Ammon's horn (tissue), 1 donor: ENCODE measurements at regions not wholly inside any gene's neighbourhood (a gene's known extent, or its start where the extent isn't known, plus 50 kb on each side); places are given as distances from the start of the nearest gene placed in this dataset.
"Not testable (repeated sequence)": the region's sequence is repeated elsewhere in the genome, so short reads cannot be mapped to it uniquely, and the experiment has no call there.

Experiments
- DNase-seq: peaks from one replicate; pipeline ENCODE4 v3.0.0-alpha.2; 2016; ENCODE audit warnings: low spot score

DNA sequence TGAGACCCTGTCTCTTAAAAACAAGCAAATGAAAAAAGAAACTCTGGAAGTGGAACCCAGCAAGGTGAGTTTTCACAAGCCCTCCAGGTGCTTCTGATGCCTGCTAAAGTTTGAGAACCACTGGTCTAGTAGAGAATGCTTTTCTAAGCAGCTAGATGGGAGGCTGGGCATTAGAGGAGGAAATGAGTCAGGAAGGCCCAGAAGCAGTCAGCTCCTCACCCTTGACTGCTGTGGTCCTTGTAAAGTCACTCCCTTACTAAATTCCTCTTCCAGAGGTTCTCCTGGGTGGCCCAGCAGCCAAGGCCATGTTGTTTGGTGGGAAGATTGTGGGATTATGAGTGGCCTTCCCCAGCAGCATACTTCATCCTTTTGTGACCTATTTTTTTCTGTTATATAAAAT lies 52.0 kb upstream of the FYN start:
- no peak for DNase-seq

DNA sequence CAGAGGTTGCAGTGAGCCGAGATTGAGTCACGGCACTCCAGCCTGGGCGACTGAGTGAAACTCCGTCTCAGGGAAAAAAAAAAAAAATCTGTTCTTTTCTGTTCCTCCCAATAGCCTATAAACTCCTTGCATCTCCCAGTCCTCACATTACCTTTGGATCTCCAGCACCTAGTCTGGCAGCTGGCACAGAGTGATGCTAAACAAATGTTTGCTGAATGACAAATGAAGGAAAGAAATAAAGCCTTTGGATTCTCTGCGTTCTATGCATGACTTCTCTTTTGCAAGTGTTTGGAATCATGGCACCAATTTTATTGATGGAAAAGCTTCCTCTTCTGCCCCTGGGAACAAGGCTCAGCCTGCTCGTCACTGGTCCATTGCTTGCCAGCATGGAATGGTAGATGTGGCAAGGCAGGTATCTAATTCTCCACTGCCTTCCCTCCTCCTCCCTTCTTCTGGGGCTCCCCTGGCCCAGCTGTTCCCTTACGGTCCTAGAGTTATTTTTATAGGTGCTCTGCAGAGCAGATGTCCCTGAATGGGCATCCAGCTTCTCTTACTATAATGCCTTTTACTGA lies 53.6 kb upstream of the FYN start:
- DNase-seq, result no peak

DNA sequence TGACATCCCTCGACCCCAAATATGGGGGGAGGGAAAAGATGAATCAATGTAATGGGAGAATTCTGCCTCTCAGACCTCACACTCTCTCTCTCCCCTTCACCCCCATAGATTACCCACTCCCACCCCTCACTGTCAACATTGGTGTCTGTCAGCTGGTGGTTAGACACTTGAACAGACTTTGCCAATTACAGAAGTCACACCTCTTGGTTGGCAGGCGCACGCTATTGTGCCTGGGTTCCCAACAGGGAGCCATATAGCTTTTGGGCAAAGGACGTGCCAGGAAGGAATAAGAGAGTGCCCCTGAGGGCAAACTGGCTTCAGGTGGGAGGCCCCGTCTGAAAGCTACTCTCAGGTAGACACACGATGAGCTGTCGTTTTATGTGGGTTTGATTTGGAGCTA lies 54.1 kb upstream of the FYN start:
- DNase-seq, result no peak

DNA sequence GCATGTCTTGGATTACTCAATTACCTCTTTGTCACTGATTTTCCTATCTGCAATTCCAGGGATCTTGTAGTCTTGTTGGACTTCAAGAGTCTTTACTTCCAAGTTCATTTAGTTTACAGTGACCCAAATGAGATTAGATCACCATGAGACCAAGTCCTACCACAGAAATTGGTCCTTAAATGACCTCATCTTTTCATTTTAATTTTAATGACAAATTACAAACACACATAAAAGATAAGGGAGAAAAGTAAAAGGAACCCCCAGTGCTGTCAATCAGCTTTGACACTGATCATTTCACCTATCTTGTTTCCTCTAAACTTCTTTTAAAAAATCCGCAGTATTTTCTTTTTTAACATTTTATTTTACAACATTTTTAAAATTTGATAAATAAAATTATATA lies 54.9 kb upstream of the FYN start:
- DNase-seq, result no peak

DNA sequence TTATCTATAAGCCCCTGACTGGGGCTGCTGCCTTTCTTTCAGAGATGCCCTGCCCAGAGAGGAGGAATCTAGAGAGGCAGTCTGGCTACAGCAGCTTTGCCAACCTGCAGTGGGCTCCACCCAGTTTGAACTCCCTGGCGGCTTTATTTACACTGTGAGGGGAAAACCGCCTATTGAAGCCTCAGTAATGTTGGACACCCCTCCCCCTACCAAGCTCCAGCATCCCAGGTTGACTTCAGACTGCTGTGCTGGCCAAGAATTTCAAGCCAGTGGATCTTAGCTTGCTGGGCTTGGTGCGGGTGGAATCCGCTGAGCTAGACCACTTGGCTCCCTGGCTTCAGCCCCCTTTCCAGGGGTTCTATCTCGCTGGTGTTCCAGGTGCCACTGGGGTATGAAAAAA lies 61.4 kb upstream of the FYN start:
- not testable (repeated sequence) for DNase-seq

DNA sequence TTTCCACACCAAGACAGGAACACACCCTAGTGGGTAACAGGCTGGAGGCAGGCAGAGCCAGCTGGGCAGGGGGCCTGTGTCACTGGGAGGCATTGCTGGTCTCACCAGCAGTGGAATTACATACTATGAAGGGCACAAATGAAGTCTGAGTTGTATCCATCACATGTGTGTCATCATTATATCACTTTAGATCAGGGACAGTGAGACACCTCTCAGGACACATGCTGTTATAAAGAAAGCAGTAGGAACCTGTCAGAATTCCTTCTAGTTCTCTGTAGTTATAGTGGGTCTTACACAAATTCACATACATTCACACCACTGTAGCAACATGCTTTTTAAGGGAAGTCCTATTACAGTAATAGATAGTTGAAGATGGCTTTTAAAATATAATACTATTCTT lies 63.5 kb upstream of the FYN start:
- DNase-seq, result no peak

DNA sequence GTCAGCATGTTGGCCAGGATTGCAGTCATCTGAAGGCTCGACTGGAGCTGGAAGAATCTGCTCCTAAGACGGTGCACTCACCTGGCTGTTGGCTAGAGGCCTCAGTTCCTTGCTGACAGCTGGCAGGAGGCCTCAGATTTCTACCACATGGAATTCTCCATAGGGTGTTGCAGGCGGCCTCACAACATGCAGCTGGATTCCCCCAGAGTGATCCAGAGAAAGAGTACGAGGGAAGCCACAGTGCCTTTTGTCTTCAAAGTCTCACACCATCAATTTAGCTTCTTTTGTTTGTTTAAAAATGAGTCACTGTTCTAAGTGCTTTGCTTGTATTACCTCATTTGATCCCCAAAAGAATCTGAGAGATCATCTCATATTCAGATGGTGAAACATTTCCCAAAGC lies 65.5 kb upstream of the FYN start:
- no peak for DNase-seq

DNA sequence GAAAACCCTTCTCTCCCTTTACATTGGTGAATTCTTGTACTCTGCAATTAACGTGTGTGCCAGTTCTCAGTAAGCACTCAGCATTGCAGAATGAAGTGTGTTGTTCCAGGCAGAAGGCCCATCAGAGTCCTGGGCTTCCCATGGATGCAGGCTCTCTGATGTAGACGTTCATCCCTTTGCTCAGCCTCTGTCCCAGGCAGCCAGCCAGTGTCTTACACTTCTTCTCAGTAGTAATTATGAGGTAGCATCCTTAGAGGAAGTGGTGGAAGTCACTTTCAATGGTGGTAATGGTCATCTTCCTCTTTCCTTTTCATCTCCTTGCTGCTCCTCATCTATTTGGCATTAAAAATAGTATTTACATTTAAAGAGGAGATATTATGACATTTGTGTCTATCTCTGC lies 66.7 kb upstream of the FYN start:
- DNase-seq, result no peak

DNA sequence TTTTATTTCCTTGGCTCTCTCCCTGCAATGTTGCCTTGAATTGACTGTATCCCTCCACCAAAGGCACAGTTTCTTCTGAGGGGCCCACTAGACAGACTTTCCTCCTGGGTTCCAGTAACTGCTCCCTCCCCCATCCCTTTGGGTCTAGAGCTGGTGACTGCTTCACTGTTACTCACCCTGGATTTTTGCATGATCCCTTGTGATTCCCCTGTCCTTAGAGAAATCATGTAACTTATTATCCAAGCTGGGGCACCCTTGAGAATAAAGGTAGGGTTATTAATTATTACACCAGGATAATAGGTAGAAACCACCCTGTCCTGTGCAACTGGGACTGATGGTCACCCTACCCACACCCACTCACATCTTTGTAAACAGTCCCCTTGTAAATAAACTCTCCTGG lies 67.5 kb upstream of the FYN start:
- no peak for DNase-seq

DNA sequence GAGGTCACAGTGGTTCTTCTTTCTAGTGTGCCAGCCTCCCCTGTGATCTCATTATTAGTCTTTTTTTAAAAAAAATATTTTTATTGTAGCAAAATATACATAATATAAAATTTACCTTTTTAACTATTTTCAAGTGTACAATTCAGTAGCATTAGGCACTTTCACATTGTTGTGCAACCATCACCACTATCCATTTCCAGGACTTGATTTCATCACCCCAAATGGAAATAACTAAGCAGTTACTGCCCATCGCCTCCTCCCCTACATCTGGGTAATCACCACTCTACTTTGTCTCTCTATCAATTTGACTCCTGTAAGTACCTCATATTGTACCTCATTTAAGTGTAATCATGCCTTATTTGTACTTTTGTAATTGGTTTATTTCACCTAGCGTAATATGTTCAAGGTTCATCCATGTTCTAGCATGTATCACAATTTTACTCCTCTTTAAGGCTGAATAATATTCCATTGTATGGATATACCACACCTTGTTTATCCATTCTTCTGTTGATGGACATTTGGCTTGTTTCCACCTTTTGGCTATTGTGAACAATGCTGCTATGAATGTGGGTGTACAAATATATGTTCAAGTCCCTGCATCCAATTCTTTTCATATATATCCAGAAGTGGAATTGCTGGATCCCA lies 68.6 kb upstream of the FYN start:
- no peak for DNase-seq

DNA sequence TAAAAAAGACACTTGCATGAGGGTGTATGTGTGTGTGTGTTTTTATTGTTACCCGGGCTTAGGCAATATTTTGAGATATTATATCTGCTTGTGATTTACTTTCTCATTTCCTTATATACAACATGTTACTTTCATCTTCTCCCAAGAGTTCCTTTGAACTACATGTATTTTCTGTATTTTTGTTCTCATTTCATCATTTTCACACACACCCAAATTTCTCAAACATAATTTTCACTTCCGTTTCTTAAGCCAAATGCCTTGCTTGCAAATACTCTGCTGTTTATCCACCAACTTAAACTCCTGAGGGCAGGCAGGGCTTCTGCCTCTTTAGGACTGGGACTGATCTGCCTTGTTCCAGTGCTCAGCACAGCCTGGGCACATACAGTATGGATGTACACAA lies 69.3 kb upstream of the FYN start:
- no peak for DNase-seq

DNA sequence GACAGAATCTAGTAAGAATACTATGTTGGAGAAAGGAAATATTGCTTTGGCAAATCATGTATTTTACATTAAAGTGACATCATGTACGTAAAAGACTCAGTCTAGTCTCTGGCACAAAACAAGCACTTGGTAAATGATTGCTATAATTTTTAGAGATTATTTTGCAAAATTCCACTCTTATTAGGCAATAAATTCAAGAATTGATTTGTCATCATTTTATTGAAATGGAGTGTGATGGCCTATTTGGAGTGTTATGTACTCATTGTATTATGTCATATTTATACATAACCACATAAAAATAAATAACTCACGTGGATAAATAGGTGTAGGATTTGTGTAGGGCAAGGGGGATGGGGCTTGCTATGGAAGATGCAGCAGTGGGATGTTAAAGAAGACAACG lies 70.0 kb upstream of the FYN start:
- no peak for DNase-seq

DNA sequence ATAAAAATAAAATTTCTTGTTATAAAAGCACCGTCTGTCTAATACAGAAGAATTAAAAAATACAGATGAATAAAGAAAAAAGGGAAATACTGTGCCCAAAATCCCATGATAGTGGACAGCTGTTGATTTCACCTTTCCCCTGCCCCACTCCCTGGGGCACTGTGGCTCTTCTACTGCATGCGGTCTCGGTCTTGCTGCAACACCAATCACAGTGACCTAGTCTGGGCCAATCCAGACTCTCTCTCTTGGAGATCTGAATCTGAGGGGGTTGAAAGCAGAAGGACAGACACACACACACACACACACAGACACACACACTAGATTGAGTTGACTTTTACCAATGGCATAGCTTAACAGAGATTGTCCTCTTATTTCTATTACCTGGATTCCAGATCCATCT lies 70.5 kb upstream of the FYN start:
- DNase-seq, result no peak

DNA sequence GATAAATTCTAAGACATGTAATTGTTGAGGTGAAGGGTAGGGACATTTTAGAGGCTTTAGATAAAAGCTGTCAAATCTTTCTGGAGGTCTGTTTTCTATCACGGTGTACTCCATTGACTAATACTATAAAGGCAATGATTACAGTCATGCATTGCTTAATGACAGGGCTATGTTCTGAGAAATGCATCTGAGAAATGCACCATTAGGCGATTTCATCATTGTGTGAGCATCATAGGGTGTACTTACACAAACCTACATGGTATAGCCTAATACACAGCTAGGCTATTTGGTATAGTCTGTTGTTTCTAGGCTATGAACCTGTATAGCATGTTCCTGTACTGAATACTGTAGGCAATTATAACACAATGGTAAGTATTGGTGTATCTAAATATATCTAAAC lies 71.3 kb upstream of the FYN start:
- no peak for DNase-seq

DNA sequence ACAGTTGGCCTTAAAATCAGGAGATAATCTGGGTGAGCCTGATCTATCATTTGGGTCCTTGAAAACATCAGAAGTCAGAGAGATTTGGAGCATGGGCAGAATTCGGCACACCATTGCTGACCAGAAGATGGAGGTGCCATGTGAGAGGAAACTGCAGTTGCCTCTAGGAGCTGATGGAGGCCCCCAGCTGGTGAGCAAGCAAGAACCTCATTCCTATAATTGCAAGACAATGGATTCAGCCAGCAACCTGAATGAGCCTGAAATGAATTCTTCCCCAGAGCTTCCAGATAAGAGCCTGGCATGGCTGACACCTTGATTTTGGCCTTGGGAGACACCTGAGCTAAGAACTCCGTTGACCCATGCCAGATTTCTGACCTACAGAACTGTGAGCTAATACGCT lies 76.3 kb upstream of the FYN start:
- DNase-seq, result no peak

DNA sequence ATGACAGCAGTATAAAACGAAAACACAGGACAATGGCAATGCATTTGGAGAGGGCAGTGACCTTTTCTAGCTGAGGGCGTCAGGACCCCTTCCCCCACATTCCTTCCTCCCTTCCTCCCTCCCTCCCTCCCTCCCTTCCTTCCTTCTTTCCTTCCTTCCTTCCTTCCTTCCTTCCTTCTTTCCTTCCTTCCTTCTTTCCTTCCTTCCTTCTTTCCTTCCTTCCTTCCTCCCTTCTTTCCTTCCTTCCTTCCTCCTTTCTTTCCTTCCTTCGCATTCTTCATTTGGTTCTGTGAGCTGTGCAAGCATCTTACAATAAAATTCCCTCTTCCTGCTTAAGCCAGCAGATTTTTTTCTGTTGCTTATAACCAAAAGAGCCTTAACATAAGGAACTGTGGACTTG lies 76.7 kb upstream of the FYN start:
- DNase-seq, result not testable (repeated sequence)

DNA sequence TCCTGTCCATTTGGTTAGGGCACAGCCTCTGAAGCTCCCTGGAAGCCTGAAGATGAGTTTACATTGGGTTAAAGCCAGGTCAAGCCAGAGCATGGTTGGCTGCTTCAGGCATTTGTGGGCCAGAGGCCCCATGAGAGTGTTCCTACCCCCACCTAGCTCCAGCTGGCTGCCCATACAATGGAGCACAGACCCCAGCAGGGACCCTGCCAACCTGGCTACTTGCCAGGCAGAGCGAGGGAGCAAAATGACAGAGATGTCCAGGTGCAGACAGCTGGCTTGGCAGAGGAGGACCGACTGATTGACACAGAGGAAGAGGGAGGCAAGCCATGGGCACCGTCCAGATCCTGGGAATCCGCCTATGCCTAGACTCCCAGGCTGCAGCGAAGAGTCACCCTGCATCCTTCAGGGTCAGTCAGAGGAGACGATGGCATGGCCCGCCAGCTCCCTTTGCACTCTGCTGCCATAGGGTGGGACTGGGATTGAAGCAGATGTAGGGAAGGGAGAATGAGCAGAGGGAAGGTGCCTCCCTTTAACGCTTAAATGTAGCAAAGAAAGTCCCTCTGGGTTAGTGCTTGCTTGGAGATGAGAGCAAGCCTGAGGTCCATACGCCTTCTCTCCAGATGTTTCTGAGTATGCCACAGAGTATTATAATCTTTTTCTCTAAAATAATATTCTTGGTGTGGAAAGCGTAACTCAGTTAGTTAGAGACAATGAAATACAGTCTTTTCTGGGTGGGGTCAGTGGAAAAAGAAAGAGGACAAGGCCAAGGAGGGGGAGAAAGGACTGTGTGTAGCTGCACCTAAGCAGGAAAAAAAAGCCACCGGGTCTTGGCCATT lies 77.6 kb upstream of the FYN start:
- DNase-seq, result no peak

DNA sequence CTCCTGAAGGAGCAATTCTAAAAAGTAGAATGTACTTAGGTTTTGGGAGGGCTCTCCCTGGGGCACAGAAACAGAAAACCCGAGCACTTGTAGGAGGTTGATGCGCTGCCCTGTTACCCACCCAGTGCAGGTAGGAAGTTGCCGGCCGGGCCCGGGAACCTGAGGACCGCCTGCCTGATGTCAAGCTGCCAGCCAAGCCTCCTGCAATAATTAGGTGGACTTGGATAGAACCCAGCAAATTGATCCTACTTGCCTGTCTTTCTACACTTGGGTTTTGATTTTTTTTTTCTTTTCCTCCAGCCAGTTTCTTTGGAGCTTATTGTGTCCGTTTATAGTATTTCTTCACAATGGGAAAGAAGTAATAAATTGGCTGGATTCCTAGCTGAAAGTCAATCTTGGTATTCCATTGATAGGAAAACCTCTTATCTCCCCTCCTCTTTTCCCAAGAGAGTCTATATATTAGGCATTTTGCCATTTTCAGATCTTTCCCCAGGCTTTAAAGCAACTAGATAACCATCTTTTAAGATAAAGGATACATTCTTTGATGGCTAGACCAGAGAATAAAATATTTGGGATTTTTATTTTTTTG lies 78.3 kb upstream of the FYN start:
- no peak for DNase-seq

DNA sequence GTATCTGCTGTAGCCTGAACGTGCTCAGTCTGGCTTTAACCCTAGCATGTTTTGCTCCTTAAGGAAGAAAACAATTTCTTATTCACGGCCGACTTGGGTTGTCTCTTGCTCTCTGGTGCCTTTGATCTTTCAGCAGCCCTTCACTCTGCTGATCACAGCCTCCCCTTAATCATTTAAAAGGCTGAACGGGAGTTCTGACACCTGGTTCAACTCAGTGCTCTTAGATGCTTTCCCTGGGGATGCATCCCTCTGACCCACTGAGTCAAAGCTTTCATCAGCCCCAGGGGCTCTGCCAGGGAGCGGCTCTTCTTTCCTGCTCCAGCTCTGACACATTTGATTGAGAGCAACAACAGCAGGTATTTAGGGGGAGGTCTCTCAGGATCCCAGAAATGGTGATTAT lies 79.0 kb upstream of the FYN start:
- no peak for DNase-seq

DNA sequence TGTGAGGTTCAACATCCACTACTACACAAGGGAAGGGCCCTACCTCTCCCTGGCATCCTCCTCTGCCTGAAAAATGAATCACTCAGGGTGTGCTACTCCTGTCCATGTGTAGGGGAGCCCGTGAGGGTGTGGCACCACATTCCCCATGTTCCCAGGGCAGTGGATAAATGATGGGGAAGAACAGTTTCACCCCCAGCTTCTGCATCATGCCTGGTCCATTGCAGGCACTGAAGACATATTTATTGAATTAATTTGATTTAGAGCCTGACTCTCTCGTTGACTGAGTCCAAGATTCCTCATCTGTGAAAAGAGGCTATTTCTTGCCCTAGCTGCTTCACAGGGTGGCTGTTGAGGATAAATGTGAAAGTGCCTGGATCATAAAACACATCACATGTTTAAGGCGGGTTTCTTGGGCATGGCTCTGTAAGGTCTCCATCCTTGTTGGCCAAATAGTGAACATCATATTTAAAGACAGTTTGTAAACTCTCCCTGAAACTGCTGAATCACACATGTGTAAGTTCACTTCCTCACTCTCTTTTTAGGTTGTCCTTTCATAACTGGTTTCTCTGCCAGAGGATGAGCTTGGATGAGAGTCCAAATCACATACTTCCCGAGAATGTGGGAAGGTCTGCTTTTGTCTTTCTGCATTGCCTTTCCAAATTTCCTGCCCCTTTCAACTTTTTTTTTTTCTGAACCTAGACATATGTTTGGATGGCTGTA lies 79.7 kb upstream of the FYN start:
- DNase-seq, result no peak

DNA sequence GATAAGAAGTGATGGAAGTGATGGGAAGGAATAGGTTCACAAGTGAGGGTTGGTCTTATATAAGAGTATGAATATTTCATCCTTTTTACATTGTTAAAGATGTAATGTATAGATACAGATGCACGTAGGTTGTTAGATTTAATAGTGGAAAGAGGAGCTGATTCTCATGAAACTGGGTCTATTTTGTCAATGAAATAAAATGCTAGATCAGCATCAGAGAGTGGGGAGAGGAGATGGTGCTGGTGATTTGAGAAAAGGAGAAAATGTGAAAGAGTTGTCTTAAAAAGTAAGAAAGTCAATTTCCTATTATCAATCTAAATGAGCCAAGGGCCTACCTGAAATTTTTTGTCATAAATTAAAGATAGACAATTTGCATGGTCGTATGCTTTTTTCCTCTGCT lies 82.8 kb upstream of the FYN start:
- no peak for DNase-seq

DNA sequence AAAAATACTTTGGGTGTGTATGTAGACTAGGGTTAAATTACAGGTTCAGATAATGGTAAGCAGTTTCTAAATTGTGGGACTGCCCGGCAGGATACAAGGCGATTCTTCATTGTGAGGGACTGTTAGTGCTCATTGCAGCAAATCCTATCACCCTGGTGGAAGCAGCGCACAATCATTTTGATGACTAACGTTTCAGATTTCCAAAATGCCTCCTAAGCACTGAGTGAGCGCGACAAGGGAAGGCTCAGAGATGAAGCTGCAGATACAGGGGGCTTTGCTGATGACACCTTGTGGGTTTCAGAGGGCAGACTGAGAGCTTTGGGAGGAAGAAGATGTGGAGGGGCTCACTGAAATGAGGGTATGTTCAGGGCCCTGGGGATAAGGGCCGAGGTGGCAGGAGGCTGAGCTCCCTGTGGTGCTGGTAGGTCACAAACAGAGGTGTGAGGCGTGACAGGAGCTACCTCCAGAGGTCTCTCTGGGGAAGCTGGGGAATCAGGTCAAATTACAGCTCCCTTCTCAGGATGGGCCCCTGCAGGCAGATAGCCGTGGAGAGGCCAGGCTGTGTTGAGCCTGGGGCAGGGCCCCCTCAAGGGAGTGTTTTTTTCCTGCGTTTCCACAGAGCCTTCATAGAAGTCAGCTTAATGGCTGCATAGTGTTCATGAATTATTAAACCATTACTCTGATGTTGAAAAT lies 84.5 kb upstream of the FYN start:
- DNase-seq, result no peak
